Upper lobe of left lung (tissue), 6 donors: ENCODE measurements at regions not wholly inside any gene's neighbourhood (a gene's known extent, or its start where the extent isn't known, plus 50 kb on each side); places are given as distances from the start of the nearest gene placed in this dataset.
A peak's percentile ranks its signal among the peaks of the same experiment; 100 is the strongest.

ENCODE experiments used
- ATAC-seq, 2 donors: fragments of 200-7000 bp; cut with Tn5 transposase; one replicate each; pipeline ENCODE4 v1.9.1; 2022; ENCODE audit warnings: mild to moderate bottlenecking in 2 of 2, moderate library complexity in 2 of 2; ENCODE audit not compliant: low FRiP score in 2 of 2
- DNase-seq, 2 donors: peaks; one replicate each; pipeline ENCODE4 v3.0.0-alpha.2; 2019 to 2020
- H3K27ac ChIP-seq, 4 donors: fragments of 200-600 bp; sonication (generic); one replicate each; pipeline ENCODE4 v1.5.1; 2016 to 2019
- H3K27me3 ChIP-seq, 4 donors: fragments of 200-600 bp; sonication (generic); one replicate each; pipeline ENCODE4 v1.5.1; 2017 to 2019
- H3K36me3 ChIP-seq, 4 donors: fragments of 200-600 bp; sonication (generic); one replicate each; pipeline ENCODE4 v1.5.1; 2016 to 2019
- H3K4me1 ChIP-seq, 4 donors: fragments of 200-600 bp; sonication (generic); one replicate each; pipeline ENCODE4 v1.5.1; 2018 to 2019
- H3K4me3 ChIP-seq, 4 donors: fragments of 200-600 bp; sonication (generic); one replicate each; pipeline ENCODE4 v1.5.1; 2017 to 2019; ENCODE audit warnings: mild to moderate bottlenecking in 2 of 4, moderate library complexity in 1 of 4
- H3K9me3 ChIP-seq, 4 donors: fragments of 200-600 bp; sonication (generic); one replicate each; pipeline ENCODE4 v1.5.1; 2018 to 2019
- EP300 ChIP-seq, 4 donors: sonication (generic); formaldehyde crosslinking; IDR thresholded peaks; one replicate each; pipeline ENCODE4 v1.5.1; 2017; ENCODE audit warnings: antibody characterized with exemption in 4 of 4, control low read depth in 2 of 4
- POLR2A ChIP-seq, 4 donors: fragments of 450-650 bp; IDR thresholded peaks; one replicate each; pipeline ENCODE4 v1.5.1; 2016 to 2017; ENCODE audit warnings: antibody characterized with exemption in 4 of 4, mild to moderate bottlenecking in 2 of 4
- POLR2AphosphoS5 ChIP-seq, 2 donors: sonication (generic); formaldehyde crosslinking; IDR thresholded peaks; one replicate each; pipeline ENCODE4 v1.5.1; 2017; ENCODE audit warnings: antibody characterized with exemption in 2 of 2
- WGBS, 2 donors: methylation state at CpG; one replicate each; pipeline ENCODE4 v1.1.5; 2017 to 2018; 5-methylcytosine and 5-hydroxymethylcytosine counted together
- TF ChIP-seq, protein P1 (sequence below), 6 experiments: fragments of 450-650 bp in 4 of 6; fragments of 200-600 bp in 2 of 6; sonication (generic) in 2 of 6; IDR thresholded peaks; one replicate each; pipeline ENCODE4 v1.5.1; 2016 to 2019; ENCODE audit warnings: antibody characterized with exemption in 6 of 6
- donor health status: DM: no; HTN: no; CAD: no; lungs with moderate emphysema.
- donor health status: DM: no; HTN: yes; CAD: no; lungs with severe emphysema.

DNA sequence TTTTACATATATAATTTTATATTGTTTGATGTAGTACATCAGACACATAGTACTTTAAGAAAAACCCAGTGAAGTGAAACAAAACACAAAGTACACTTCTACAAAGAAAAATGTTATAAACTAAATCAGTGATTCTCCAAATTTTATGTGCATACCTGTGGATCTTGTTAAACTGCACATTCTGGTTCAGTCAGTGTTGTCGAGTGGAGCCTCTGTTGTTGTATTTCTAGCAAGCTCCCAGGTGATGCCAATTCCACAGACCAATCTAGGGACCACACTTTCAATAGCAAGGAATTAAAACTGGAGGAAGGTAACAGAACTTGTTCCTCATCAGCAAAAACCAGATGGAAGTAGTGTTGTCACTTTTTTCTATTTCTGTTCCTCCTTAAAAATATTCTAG is 183.8 kb upstream of the CD180 start:
- Histone ChIP-seq H3K9me3 (no peaks in the 10 kb centered on the region), H3K4me1 (no peaks in the 10 kb centered on the region), H3K27me3 (no peaks in the 10 kb centered on the region), H3K36me3 (no peaks in the 10 kb centered on the region), H3K27ac (no peak overlapping the region), H3K4me3 (no peak overlapping the region)
- 77 to 89% methylated on average over 1 of the region's 1 CpG for WGBS, 2 donors
- DNase-seq (no peak), ATAC-seq (no peak)
- TF ChIP-seq POLR2AphosphoS5 (IDR thresholded peaks at IDR 0.05) = no peak
- TF ChIP-seq EP300 (IDR thresholded peaks at IDR 0.05) = no peak
- TF ChIP-seq, protein P1, sequence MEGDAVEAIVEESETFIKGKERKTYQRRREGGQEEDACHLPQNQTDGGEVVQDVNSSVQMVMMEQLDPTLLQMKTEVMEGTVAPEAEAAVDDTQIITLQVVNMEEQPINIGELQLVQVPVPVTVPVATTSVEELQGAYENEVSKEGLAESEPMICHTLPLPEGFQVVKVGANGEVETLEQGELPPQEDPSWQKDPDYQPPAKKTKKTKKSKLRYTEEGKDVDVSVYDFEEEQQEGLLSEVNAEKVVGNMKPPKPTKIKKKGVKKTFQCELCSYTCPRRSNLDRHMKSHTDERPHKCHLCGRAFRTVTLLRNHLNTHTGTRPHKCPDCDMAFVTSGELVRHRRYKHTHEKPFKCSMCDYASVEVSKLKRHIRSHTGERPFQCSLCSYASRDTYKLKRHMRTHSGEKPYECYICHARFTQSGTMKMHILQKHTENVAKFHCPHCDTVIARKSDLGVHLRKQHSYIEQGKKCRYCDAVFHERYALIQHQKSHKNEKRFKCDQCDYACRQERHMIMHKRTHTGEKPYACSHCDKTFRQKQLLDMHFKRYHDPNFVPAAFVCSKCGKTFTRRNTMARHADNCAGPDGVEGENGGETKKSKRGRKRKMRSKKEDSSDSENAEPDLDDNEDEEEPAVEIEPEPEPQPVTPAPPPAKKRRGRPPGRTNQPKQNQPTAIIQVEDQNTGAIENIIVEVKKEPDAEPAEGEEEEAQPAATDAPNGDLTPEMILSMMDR (IDR thresholded peaks at IDR 0.05) = no peak
- TF ChIP-seq POLR2A (IDR thresholded peaks at IDR 0.05) = no peak

DNA sequence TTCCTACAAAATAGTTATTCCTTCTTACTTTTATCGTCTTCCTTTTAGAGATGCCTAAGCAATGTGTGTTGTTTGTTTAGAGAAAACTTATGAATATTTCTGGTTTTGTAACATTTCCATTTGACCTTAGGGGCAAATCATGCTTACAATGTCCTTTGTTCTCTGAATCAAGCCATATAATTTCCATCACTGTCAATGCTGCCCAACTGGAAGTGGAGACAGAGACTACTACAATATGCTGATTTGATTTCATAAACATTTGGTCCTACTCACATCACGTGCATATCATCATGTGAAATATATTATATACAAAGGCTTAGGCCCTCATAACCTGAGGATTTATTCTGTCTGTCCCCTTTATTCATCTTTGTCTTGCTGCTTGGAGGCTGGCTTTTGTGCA is 183.2 kb upstream of the CD180 start:
- 83 to 86% methylated on average over 2 of the region's 2 CpGs for WGBS, 2 donors

DNA sequence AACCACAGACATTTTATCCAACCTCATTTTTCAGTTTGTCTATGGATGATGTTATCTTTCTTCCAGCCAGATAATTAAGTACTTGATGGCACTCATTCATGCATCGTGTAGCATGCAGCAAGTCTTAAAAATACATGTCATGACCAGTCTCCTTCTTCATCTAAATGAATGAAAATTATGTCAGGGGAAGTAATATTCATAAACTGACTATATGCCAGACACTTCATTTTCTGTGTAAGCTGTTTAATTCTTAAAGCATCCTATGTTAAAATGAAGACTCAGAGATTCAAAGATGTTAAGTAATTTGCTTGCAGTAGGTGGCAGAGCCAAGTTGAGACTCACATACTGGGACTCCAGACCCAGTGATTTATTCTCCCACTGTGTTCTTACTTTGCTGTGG is 181.7 kb upstream of the CD180 start:
- no peaks in the 10 kb centered on the region for H3K27me3 ChIP-seq
- no peak for ATAC-seq
- H3K4me1 ChIP-seq = no peaks in the 10 kb centered on the region
- 59 to 76% methylated on average over 1 of the region's 1 CpG for WGBS, 2 donors
- H3K4me3 ChIP-seq = no peak overlapping the region
- DNase-seq = no peak
- TF ChIP-seq, protein P1 (IDR thresholded peaks at IDR 0.05) = no peak
- no peak for TF ChIP-seq POLR2AphosphoS5 (IDR thresholded peaks at IDR 0.05)
- no peak for TF ChIP-seq POLR2A (IDR thresholded peaks at IDR 0.05)
- TF ChIP-seq EP300 (IDR thresholded peaks at IDR 0.05) = no peak
- H3K27ac ChIP-seq = no peak overlapping the region
- no peaks in the 10 kb centered on the region for H3K9me3 ChIP-seq
- no peaks in the 10 kb centered on the region for H3K36me3 ChIP-seq

More for the DNA sequence above, 183.2 kb upstream of the CD180 start:
- no peak overlapping the region for H3K27ac ChIP-seq
- ATAC-seq (no peak), DNase-seq (no peak)
- no peaks in the 10 kb centered on the region for H3K9me3 ChIP-seq
- no peak overlapping the region for H3K4me3 ChIP-seq
- H3K4me1 ChIP-seq = no peaks in the 10 kb centered on the region
- no peaks in the 10 kb centered on the region for H3K27me3 ChIP-seq
- TF ChIP-seq, protein P1 (IDR thresholded peaks at IDR 0.05) = no peak
- TF ChIP-seq POLR2AphosphoS5 (IDR thresholded peaks at IDR 0.05) (no peak), EP300 (IDR thresholded peaks at IDR 0.05) (no peak), POLR2A (IDR thresholded peaks at IDR 0.05) (no peak)
- no peaks in the 10 kb centered on the region for H3K36me3 ChIP-seq

DNA sequence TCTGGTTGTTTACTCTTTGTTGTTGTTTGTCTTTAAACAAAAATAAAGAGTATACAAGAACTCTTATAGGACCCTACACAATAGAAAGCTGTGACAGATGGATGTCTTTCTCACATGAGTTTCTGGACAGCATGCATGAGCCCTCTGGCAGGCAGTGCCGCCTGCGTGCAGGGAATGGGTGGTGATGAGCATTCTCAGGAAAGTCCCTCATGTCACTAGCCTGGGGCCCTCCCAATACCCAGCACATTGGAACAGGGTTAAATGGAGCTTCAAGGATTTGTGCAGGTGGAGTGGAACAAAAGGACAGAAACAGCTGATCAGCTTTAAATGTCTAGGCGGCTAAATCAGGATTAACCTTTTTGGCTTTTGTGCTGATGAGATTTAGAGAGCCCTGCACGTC is 181.0 kb upstream of the CD180 start:
- TF ChIP-seq, protein P1 (IDR thresholded peaks at IDR 0.05) = no peak
- TF ChIP-seq POLR2AphosphoS5 (IDR thresholded peaks at IDR 0.05) = no peak
- TF ChIP-seq EP300 (IDR thresholded peaks at IDR 0.05) = no peak
- TF ChIP-seq POLR2A (IDR thresholded peaks at IDR 0.05) = no peak
- ATAC-seq (no peak), DNase-seq (peak in 1 of 2 donors; percentile 8)
- no peaks in the 10 kb centered on the region for H3K4me1 ChIP-seq
- H3K4me3 ChIP-seq = no peak overlapping the region
- no peaks in the 10 kb centered on the region for H3K36me3 ChIP-seq
- H3K27ac ChIP-seq = no peak overlapping the region
- no peaks in the 10 kb centered on the region for H3K27me3 ChIP-seq
- WGBS, 2 donors = 96 to 100% methylated on average over 4 of the region's 4 CpGs
- no peaks in the 10 kb centered on the region for H3K9me3 ChIP-seq

DNA sequence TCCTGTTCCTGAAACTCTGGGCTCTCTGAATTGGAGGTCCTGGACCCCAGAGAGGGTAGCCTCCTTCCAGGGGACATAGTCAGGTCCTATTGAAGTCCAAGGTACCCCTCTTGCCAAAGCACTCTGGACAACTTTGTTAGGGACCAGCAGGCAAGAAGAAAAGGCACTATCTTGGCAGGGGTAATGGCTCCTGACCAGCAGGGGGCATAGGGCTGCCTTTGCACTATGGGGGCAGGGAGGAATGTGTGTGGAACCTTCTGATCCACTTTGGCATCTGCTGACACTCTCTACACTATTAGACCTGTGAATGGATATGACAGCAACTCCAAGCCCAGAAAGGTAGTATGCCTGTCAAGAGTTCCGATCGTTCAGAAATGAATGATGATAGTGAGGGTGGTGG is 179.0 kb upstream of the CD180 start:
- H3K4me1 ChIP-seq = no peaks in the 10 kb centered on the region
- TF ChIP-seq POLR2AphosphoS5 (IDR thresholded peaks at IDR 0.05) = no peak
- no peak for TF ChIP-seq POLR2A (IDR thresholded peaks at IDR 0.05)
- TF ChIP-seq, protein P1 (IDR thresholded peaks at IDR 0.05) = no peak
- TF ChIP-seq EP300 (IDR thresholded peaks at IDR 0.05) = no peak
- H3K36me3 ChIP-seq = no peaks in the 10 kb centered on the region
- WGBS, 2 donors = 90 to 98% methylated on average over 2 of the region's 2 CpGs
- DNase-seq (no peak), ATAC-seq (no peak)
- no peak overlapping the region for H3K4me3 ChIP-seq
- H3K27me3 ChIP-seq = no peaks in the 10 kb centered on the region
- H3K27ac ChIP-seq = no peak overlapping the region
- H3K9me3 ChIP-seq = no peaks in the 10 kb centered on the region
